ENCODE measurements at regions not wholly inside any gene's neighbourhood (a gene's known extent, or its start where the extent isn't known, plus 50 kb on each side); places are given as distances from the start of the nearest gene placed in this dataset.

DNA sequence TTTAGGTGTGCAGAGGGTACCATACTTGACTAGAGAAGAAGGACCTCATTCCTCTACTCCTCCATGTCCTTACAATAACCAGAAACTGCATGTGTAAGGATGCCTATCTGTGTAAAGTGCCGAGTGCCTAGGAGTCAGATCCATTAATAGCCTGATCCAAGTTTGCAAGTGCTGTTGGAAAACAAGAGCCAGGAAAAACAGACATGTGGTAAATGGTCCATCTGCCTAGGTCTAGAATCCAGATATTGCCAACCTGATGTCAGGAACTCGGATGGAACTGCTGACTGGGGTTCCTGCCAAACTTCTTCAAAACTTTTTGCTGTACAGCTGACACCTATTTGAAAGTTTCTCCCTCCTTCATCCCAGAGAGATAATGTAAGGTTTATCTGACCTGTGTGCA is 239.4 kb upstream of the CAMK1G start:
- POLR2A ChIA-PET: no interaction called here
- H3K36me3 ChIP-seq (ENCODE audit: control insufficient read depth in 2 of 2, insufficient read depth in 1 of 2, low read length in 2 of 2): no peaks in the 10 kb centered on the region

DNA sequence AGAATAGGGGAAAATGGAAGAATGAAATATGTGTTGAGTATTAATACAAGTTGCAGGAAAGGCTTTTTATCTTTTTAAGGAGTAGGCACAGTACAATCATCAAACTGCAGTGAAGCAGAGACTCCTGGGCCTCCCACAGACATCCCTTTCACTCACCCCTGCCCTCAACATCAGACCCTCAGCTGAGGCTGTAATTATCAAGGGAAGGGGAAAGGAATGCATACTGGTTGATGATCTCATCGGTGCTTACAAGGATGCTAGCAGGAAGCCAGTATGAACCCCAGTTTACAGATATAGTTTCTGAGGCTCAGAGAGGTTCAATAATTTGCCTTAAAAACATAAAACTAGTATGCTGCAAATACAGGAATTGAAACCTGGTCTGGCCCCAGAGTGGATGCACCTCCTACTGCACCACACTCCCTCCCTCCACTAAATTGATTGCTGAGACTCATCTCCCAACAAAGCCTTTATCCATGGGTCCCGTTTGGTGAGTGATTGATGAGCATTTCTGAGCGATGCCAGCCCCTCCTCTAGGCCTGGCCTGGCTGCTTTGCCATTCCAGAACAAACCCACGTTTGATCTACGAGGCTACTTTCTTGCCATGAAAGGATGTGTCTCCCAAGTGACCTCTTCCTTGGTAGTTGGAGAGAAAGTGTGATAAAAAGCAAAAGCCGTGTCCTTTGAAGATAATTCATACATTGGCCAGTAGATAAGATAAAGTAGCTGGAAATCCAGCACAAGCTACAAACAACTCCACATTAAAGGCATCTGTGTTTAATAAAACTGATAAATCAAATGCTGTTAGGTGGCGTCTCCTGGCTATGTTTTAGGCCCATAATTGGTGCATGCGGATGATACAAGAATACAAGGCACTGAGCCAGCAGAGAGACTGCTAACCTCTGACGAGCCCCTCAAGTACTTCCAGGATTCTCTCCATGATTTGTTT is 233.9 kb upstream of the CAMK1G start:
- Histone ChIP-seq H3K36me3 (ENCODE audit: control insufficient read depth in 2 of 2, insufficient read depth in 1 of 2, low read length in 2 of 2) (no peaks in the 10 kb centered on the region), H3K27ac (ENCODE audit: extremely low read depth, low read depth, low read length) (no peak overlapping the region), H3K4me3 (ENCODE audit: low read depth, low read length) (no peak overlapping the region), H3K4me1 (ENCODE audit: control insufficient read depth, insufficient read depth, low read length) (no peaks in the 10 kb centered on the region), H3K9me3 (ENCODE audit: control insufficient read depth, insufficient read depth, low read depth, low read length) (no peaks in the 10 kb centered on the region)
- CTCF ChIA-PET: interaction anchor here (0.5 to 7.7 kb wide), 3 partner anchors 102 to 1147 kb away, joined by 4 to 45 read pairs (median 4); no protein-coding TSS in a partner anchor
- TF ChIP-seq SP7 (tag by site-specific recombination; IDR thresholded peaks at IDR 0.05): peak; percentile 50
- TF ChIP-seq GLIS1 (tag by site-specific recombination; IDR thresholded peaks at IDR 0.05): peak; percentile 28
- TF ChIP-seq, protein P1, sequence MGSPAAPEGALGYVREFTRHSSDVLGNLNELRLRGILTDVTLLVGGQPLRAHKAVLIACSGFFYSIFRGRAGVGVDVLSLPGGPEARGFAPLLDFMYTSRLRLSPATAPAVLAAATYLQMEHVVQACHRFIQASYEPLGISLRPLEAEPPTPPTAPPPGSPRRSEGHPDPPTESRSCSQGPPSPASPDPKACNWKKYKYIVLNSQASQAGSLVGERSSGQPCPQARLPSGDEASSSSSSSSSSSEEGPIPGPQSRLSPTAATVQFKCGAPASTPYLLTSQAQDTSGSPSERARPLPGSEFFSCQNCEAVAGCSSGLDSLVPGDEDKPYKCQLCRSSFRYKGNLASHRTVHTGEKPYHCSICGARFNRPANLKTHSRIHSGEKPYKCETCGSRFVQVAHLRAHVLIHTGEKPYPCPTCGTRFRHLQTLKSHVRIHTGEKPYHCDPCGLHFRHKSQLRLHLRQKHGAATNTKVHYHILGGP (tag by site-specific recombination; IDR thresholded peaks at IDR 0.05): no peak
- no peak for TF ChIP-seq ZNF404 (tag by site-specific recombination; IDR thresholded peaks at IDR 0.05)
- TF ChIP-seq ZNF660 (tag by site-specific recombination; IDR thresholded peaks at IDR 0.05): 0 out of 2 replicates have a peak, but pooled peaks have one; percentile 19
- 0 out of 2 replicates have a peak, but pooled peaks have one; percentile 9 for TF ChIP-seq ZFHX2 (tag by site-specific recombination; conservative IDR thresholded peaks at IDR 0.05)
- 0 out of 2 replicates have a peak, but pooled peaks have one; percentile 34 for TF ChIP-seq ZNF335 (tag by site-specific recombination; conservative IDR thresholded peaks at IDR 0.05)
- POLR2A ChIA-PET: no interaction called here

More for the DNA sequence above, 239.4 kb upstream of the CAMK1G start:
- CTCF ChIA-PET: interaction anchor here (0.6 to 3.1 kb wide), 4 partner anchors 9 to 135 kb away, joined by 3 to 21 read pairs (median 10); no protein-coding TSS in a partner anchor
- Histone ChIP-seq H3K9me3 (ENCODE audit: control insufficient read depth, insufficient read depth, low read depth, low read length) (no peaks in the 10 kb centered on the region), H3K27ac (ENCODE audit: extremely low read depth, low read depth, low read length) (no peak overlapping the region), H3K4me3 (ENCODE audit: low read depth, low read length) (no peak overlapping the region), H3K4me1 (ENCODE audit: control insufficient read depth, insufficient read depth, low read length) (no peaks in the 10 kb centered on the region)
- TF ChIP-seq FEZF1 (tag by site-specific recombination; IDR thresholded peaks at IDR 0.05): no peak
- TF ChIP-seq, protein P2, sequence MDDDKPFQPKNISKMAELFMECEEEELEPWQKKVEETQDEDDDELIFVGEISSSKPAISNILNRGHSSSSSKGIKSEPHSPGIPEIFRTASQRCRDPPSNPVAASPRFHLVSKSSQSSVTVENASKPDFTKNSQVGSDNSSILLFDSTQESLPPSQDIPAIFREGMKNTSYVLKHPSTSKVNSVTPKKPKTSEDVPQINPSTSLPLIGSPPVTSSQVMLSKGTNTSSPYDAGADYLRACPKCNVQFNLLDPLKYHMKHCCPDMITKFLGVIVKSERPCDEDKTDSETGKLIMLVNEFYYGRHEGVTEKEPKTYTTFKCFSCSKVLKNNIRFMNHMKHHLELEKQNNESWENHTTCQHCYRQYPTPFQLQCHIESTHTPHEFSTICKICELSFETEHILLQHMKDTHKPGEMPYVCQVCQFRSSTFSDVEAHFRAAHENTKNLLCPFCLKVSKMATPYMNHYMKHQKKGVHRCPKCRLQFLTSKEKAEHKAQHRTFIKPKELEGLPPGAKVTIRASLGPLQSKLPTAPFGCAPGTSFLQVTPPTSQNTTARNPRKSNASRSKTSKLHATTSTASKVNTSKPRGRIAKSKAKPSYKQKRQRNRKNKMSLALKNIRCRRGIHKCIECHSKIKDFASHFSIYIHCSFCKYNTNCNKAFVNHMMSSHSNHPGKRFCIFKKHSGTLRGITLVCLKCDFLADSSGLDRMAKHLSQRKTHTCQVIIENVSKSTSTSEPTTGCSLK (tag by site-specific recombination; IDR thresholded peaks at IDR 0.05): no peak
- TF ChIP-seq, protein P3, sequence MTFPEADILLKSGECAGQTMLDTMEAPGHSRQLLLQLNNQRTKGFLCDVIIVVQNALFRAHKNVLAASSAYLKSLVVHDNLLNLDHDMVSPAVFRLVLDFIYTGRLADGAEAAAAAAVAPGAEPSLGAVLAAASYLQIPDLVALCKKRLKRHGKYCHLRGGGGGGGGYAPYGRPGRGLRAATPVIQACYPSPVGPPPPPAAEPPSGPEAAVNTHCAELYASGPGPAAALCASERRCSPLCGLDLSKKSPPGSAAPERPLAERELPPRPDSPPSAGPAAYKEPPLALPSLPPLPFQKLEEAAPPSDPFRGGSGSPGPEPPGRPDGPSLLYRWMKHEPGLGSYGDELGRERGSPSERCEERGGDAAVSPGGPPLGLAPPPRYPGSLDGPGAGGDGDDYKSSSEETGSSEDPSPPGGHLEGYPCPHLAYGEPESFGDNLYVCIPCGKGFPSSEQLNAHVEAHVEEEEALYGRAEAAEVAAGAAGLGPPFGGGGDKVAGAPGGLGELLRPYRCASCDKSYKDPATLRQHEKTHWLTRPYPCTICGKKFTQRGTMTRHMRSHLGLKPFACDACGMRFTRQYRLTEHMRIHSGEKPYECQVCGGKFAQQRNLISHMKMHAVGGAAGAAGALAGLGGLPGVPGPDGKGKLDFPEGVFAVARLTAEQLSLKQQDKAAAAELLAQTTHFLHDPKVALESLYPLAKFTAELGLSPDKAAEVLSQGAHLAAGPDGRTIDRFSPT (tag by site-specific recombination; IDR thresholded peaks at IDR 0.05): no peak
- TF ChIP-seq ZSCAN23 (tag by site-specific recombination; IDR thresholded peaks at IDR 0.05): no peak
- no peak for TF ChIP-seq ZNF792 (tag by site-specific recombination; IDR thresholded peaks at IDR 0.05)
- no peak for TF ChIP-seq ZNF175 (tag by site-specific recombination; IDR thresholded peaks at IDR 0.05)
- no peak for TF ChIP-seq ZNF324 (tag by site-specific recombination; IDR thresholded peaks at IDR 0.05)

DNA sequence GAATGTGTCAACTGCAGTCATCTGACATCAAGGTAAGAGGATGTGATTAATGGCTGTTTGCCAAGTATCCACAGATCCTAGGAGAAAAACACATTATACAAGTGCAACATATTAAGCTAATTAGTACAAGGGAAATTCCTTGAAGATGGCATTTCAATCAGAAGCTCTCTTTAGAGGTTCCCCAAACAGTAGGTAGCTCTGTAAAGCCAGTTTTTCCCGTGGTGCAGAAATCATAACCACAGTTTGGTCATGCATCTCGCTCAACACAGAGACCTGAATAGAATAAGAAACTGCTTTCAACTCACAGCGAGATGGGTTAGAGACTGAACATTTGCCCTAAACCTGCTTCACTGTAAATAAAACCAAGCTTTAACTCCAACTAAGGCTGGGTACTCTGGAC is 230.5 kb upstream of the CAMK1G start:
- ChIA-PET POLR2A (no interaction called here), CTCF (interaction anchor here (0.6 to 7.7 kb wide), 12 partner anchors 8 to 701 kb away, joined by 3 to 45 read pairs (median 9); no protein-coding TSS in a partner anchor)
- H3K27ac ChIP-seq (ENCODE audit: extremely low read depth, low read depth, low read length): no peak overlapping the region
- no peaks in the 10 kb centered on the region for H3K4me1 ChIP-seq (ENCODE audit: control insufficient read depth, insufficient read depth, low read length)
- H3K4me3 ChIP-seq (ENCODE audit: low read depth, low read length): no peak overlapping the region
- no peaks in the 10 kb centered on the region for H3K36me3 ChIP-seq (ENCODE audit: control insufficient read depth in 2 of 2, insufficient read depth in 1 of 2, low read length in 2 of 2)
- H3K9me3 ChIP-seq (ENCODE audit: control insufficient read depth, insufficient read depth, low read depth, low read length): no peaks in the 10 kb centered on the region
- TF ChIP-seq, protein P4, sequence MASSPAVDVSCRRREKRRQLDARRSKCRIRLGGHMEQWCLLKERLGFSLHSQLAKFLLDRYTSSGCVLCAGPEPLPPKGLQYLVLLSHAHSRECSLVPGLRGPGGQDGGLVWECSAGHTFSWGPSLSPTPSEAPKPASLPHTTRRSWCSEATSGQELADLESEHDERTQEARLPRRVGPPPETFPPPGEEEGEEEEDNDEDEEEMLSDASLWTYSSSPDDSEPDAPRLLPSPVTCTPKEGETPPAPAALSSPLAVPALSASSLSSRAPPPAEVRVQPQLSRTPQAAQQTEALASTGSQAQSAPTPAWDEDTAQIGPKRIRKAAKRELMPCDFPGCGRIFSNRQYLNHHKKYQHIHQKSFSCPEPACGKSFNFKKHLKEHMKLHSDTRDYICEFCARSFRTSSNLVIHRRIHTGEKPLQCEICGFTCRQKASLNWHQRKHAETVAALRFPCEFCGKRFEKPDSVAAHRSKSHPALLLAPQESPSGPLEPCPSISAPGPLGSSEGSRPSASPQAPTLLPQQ (tag by site-specific recombination; IDR thresholded peaks at IDR 0.05): no peak
- TF ChIP-seq, protein P5, sequence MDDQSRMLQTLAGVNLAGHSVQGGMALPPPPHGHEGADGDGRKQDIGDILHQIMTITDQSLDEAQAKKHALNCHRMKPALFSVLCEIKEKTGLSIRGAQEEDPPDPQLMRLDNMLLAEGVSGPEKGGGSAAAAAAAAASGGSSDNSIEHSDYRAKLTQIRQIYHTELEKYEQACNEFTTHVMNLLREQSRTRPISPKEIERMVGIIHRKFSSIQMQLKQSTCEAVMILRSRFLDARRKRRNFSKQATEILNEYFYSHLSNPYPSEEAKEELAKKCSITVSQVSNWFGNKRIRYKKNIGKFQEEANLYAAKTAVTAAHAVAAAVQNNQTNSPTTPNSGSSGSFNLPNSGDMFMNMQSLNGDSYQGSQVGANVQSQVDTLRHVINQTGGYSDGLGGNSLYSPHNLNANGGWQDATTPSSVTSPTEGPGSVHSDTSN (CRISPR knock-in tag; IDR thresholded peaks at IDR 0.05): no peak
